GM12872 (cell line): ENCODE measurements at regions not wholly inside any gene's neighbourhood (a gene's known extent, or its start where the extent isn't known, plus 50 kb on each side); places are given as distances from the start of the nearest gene placed in this dataset.

Source experiments
- CTCF ChIP-seq: IDR thresholded peaks from 3 replicates; pipeline ENCODE4 v1.5.1; 2011; ENCODE audit warnings: low read depth, mild to moderate bottlenecking, low read length, moderate library complexity; ENCODE audit not compliant: insufficient read depth

GRCh38 chr3:180743813-180744590, 64.7 kb upstream of the CCDC39 start:
- no peak for TF ChIP-seq CTCF

- TF ChIP-seq CTCF, result no peak
Measured at GRCh38 chr3:180747805-180748361, 68.6 kb upstream of the CCDC39 start.

- no peak for TF ChIP-seq CTCF
Measured at GRCh38 chr3:180749322-180749721, 70.0 kb upstream of the CCDC39 start.

- no peak for TF ChIP-seq CTCF
Measured at GRCh38 chr3:180749796-180750195, 70.5 kb upstream of the CCDC39 start.

- no peak for TF ChIP-seq CTCF
Measured at GRCh38 chr3:180755556-180755955, 76.3 kb upstream of the CCDC39 start.

GRCh38 chr3:180762866-180763265, 83.6 kb upstream of the CCDC39 start:
- no peak for TF ChIP-seq CTCF

GRCh38 chr3:180764481-180764880, 85.2 kb upstream of the CCDC39 start:
- TF ChIP-seq CTCF, result no peak
